Glomerular visceral epithelial cell (primary cell): ENCODE measurements at regions not wholly inside any gene's neighbourhood (a gene's known extent, or its start where the extent isn't known, plus 50 kb on each side); places are given as distances from the start of the nearest gene placed in this dataset.
"Not testable (repeated sequence)": the region's sequence is repeated elsewhere in the genome, so short reads cannot be mapped to it uniquely, and the experiment has no call there.

Experiments used
- DNase-seq: peaks from one replicate; pipeline ENCODE4 v3.0.0-alpha.2; 2016; ENCODE audit errors: extremely low spot score

GRCh38 chr4:169342906-169343564 is 72.3 kb upstream of the SH3RF1 start:
- peak; percentile 12 for DNase-seq

- no peak for DNase-seq
Measured at GRCh38 chr4:169342159-169342860, 71.6 kb upstream of the SH3RF1 start.

GRCh38 chr4:169341490-169341889 is 70.7 kb upstream of the SH3RF1 start:
- DNase-seq, result no peak

GRCh38 chr4:169340834-169341233 is 70.1 kb upstream of the SH3RF1 start:
- no peak for DNase-seq

- no peak for DNase-seq
Measured at GRCh38 chr4:169338241-169338640, 67.5 kb upstream of the SH3RF1 start.

GRCh38 chr4:169337510-169337909 is 66.8 kb upstream of the SH3RF1 start:
- DNase-seq, result no peak

GRCh38 chr4:169335331-169335730 is 64.6 kb upstream of the SH3RF1 start:
- DNase-seq, result no peak

- DNase-seq, result no peak
Measured at GRCh38 chr4:169334335-169334734, 63.6 kb upstream of the SH3RF1 start.

- no peak for DNase-seq
Measured at GRCh38 chr4:169333265-169333664, 62.5 kb upstream of the SH3RF1 start.

- DNase-seq, result no peak
Measured at GRCh38 chr4:169332583-169332982, 61.8 kb upstream of the SH3RF1 start.

GRCh38 chr4:169330811-169331210 is 60.1 kb upstream of the SH3RF1 start:
- DNase-seq, result no peak

GRCh38 chr4:169330095-169330494 is 59.3 kb upstream of the SH3RF1 start:
- DNase-seq, result no peak

GRCh38 chr4:169327951-169328350 is 57.2 kb upstream of the SH3RF1 start:
- no peak for DNase-seq

GRCh38 chr4:169323925-169324324 is 53.2 kb upstream of the SH3RF1 start:
- not testable (repeated sequence) for DNase-seq

GRCh38 chr4:169322833-169323232 is 52.1 kb upstream of the SH3RF1 start:
- not testable (repeated sequence) for DNase-seq
